Upper lobe of left lung (tissue), 6 donors: ENCODE measurements at regions not wholly inside any gene's neighbourhood (a gene's known extent, or its start where the extent isn't known, plus 50 kb on each side); places are given as distances from the start of the nearest gene placed in this dataset.

Experiments
- ATAC-seq, 2 donors: fragments of 200-7000 bp; cut with Tn5 transposase; one replicate each; pipeline ENCODE4 v1.9.1; 2022; ENCODE audit warnings: mild to moderate bottlenecking in 2 of 2, moderate library complexity in 2 of 2; ENCODE audit not compliant: low FRiP score in 2 of 2
- DNase-seq, 2 donors: peaks; one replicate each; pipeline ENCODE4 v3.0.0-alpha.2; 2019 to 2020
- H3K27ac ChIP-seq, 4 donors: fragments of 200-600 bp; sonication (generic); one replicate each; pipeline ENCODE4 v1.5.1; 2016 to 2019
- H3K27me3 ChIP-seq, 4 donors: fragments of 200-600 bp; sonication (generic); one replicate each; pipeline ENCODE4 v1.5.1; 2017 to 2019
- H3K36me3 ChIP-seq, 4 donors: fragments of 200-600 bp; sonication (generic); one replicate each; pipeline ENCODE4 v1.5.1; 2016 to 2019
- H3K4me1 ChIP-seq, 4 donors: fragments of 200-600 bp; sonication (generic); one replicate each; pipeline ENCODE4 v1.5.1; 2018 to 2019
- H3K4me3 ChIP-seq, 4 donors: fragments of 200-600 bp; sonication (generic); one replicate each; pipeline ENCODE4 v1.5.1; 2017 to 2019; ENCODE audit warnings: mild to moderate bottlenecking in 2 of 4, moderate library complexity in 1 of 4
- H3K9me3 ChIP-seq, 4 donors: fragments of 200-600 bp; sonication (generic); one replicate each; pipeline ENCODE4 v1.5.1; 2018 to 2019
- CTCF ChIP-seq, 6 experiments: fragments of 450-650 bp in 4 of 6; fragments of 200-600 bp in 2 of 6; sonication (generic) in 2 of 6; IDR thresholded peaks; one replicate each; pipeline ENCODE4 v1.5.1; 2016 to 2019; ENCODE audit warnings: antibody characterized with exemption in 6 of 6
- EP300 ChIP-seq, 4 donors: sonication (generic); formaldehyde crosslinking; IDR thresholded peaks; one replicate each; pipeline ENCODE4 v1.5.1; 2017; ENCODE audit warnings: antibody characterized with exemption in 4 of 4, control low read depth in 2 of 4
- POLR2A ChIP-seq, 4 donors: fragments of 450-650 bp; IDR thresholded peaks; one replicate each; pipeline ENCODE4 v1.5.1; 2016 to 2017; ENCODE audit warnings: antibody characterized with exemption in 4 of 4, mild to moderate bottlenecking in 2 of 4
- POLR2AphosphoS5 ChIP-seq, 2 donors: sonication (generic); formaldehyde crosslinking; IDR thresholded peaks; one replicate each; pipeline ENCODE4 v1.5.1; 2017; ENCODE audit warnings: antibody characterized with exemption in 2 of 2
- WGBS, 2 donors: methylation state at CpG; one replicate each; pipeline ENCODE4 v1.1.5; 2017 to 2018; 5-methylcytosine and 5-hydroxymethylcytosine counted together
- donor health status: DM: no; HTN: no; CAD: no; lungs with moderate emphysema.
- donor health status: DM: no; HTN: yes; CAD: no; lungs with severe emphysema.

- H3K9me3 ChIP-seq: no peaks in the 10 kb centered on the region
- H3K27ac ChIP-seq: no peak overlapping the region
- H3K4me1 ChIP-seq: no peaks in the 10 kb centered on the region
- no peaks in the 10 kb centered on the region for H3K27me3 ChIP-seq
- DNase-seq (no peak), ATAC-seq (no peak)
- H3K36me3 ChIP-seq: no peaks in the 10 kb centered on the region
- TF ChIP-seq EP300 (IDR thresholded peaks at IDR 0.05) (no peak), CTCF (IDR thresholded peaks at IDR 0.05) (no peak), POLR2A (IDR thresholded peaks at IDR 0.05) (no peak), POLR2AphosphoS5 (IDR thresholded peaks at IDR 0.05) (no peak)
- no peak overlapping the region for H3K4me3 ChIP-seq
- WGBS, 2 donors: 40 to 53% methylated on average over 2 of the region's 2 CpGs
These were observed 626.6 kb upstream of the SOX9 start for GRCh38 chr17:71494062-71494855.

DNA sequence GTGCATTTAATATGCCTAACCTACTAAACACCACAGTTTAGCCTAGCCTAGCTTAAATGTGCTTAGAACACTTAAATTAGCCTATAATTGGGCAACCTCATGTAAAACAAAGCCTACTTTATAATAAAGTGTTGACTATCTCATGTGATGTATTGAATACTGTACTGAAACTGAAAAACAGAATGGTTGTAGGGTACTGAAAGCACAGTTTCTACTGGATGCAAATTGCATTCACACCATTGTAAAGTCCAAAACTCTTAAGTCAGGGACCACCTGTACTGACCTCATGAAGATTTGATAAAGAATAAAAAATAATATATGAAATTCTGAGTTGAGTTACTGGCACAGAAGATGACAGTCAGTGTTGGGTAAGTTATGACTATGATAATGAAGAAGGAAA lies 625.4 kb upstream of the SOX9 start:
- ATAC-seq (no peak), DNase-seq (no peak)
- Histone ChIP-seq H3K27ac (no peak overlapping the region), H3K9me3 (no peaks in the 10 kb centered on the region), H3K27me3 (no peaks in the 10 kb centered on the region), H3K4me3 (no peak overlapping the region), H3K36me3 (no peaks in the 10 kb centered on the region), H3K4me1 (no peaks in the 10 kb centered on the region)
- TF ChIP-seq EP300 (IDR thresholded peaks at IDR 0.05) (no peak), POLR2A (IDR thresholded peaks at IDR 0.05) (no peak), CTCF (IDR thresholded peaks at IDR 0.05) (no peak), POLR2AphosphoS5 (IDR thresholded peaks at IDR 0.05) (no peak)

DNA sequence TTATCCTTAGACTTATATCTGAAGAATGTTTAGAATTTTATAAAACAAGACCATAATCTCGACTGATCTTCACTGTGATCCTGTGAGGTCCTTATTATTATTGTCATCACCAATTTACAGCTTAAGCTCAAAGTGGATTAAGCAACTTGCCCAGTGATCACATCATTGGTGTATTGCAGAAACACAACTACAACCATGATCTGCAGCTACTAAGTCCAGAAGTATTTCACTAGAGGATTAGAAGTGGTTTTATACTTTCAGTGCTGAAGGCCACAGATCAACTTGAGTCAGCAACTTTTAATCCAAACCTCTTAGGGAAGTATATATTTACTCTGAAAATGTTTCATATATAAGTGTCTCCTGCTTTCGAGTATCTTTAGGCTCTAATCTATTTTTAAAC lies 624.3 kb upstream of the SOX9 start:
- DNase-seq: no peak
- no peak for ATAC-seq
- H3K9me3 ChIP-seq: no peaks in the 10 kb centered on the region
- H3K27me3 ChIP-seq: no peaks in the 10 kb centered on the region
- H3K36me3 ChIP-seq: no peaks in the 10 kb centered on the region
- no peak overlapping the region for H3K27ac ChIP-seq
- no peak overlapping the region for H3K4me3 ChIP-seq
- TF ChIP-seq CTCF (IDR thresholded peaks at IDR 0.05) (no peak), POLR2AphosphoS5 (IDR thresholded peaks at IDR 0.05) (no peak), EP300 (IDR thresholded peaks at IDR 0.05) (no peak), POLR2A (IDR thresholded peaks at IDR 0.05) (no peak)
- 62 to 64% methylated on average over 2 of the region's 2 CpGs for WGBS, 2 donors
- no peaks in the 10 kb centered on the region for H3K4me1 ChIP-seq

GRCh38 chr17:71500761-71501555 lies 619.9 kb upstream of the SOX9 start:
- ATAC-seq (no peak), DNase-seq (no peak)
- no peaks in the 10 kb centered on the region for H3K4me1 ChIP-seq
- 32 to 34% methylated on average over 3 of the region's 3 CpGs for WGBS, 2 donors
- no peaks in the 10 kb centered on the region for H3K36me3 ChIP-seq
- no peaks in the 10 kb centered on the region for H3K9me3 ChIP-seq
- TF ChIP-seq POLR2AphosphoS5 (IDR thresholded peaks at IDR 0.05) (no peak), EP300 (IDR thresholded peaks at IDR 0.05) (no peak), POLR2A (IDR thresholded peaks at IDR 0.05) (no peak), CTCF (IDR thresholded peaks at IDR 0.05) (no peak)
- H3K27me3 ChIP-seq: no peaks in the 10 kb centered on the region
- H3K4me3 ChIP-seq: no peak overlapping the region
- no peak overlapping the region for H3K27ac ChIP-seq
